Cardiac fibroblast (primary cell): ENCODE measurements at regions not wholly inside any gene's neighbourhood (a gene's known extent, or its start where the extent isn't known, plus 50 kb on each side); places are given as distances from the start of the nearest gene placed in this dataset.

Source experiments
- DNase-seq, 2 donors: peaks; one replicate each; pipeline versions ENCODE4 v3.0.0 to v3.0.0-alpha.2; 2010; ENCODE audit warnings: low read depth in 2 of 2
- H3K4me3 ChIP-seq, 2 donors: replicated peaks in 1 of 2; 1 replicate in 1 of 2; 2 replicates in 1 of 2; pipeline ENCODE4 v1.5.1; 2011; ENCODE audit warnings: low read depth in 2 of 2, low read length in 2 of 2, mild to moderate bottlenecking in 2 of 2, moderate library complexity in 1 of 2
- CTCF ChIP-seq: IDR thresholded peaks from one replicate; pipeline ENCODE4 v1.5.1; 2011; ENCODE audit warnings: low read depth, mild to moderate bottlenecking, low read length, inconsistent platforms

DNA sequence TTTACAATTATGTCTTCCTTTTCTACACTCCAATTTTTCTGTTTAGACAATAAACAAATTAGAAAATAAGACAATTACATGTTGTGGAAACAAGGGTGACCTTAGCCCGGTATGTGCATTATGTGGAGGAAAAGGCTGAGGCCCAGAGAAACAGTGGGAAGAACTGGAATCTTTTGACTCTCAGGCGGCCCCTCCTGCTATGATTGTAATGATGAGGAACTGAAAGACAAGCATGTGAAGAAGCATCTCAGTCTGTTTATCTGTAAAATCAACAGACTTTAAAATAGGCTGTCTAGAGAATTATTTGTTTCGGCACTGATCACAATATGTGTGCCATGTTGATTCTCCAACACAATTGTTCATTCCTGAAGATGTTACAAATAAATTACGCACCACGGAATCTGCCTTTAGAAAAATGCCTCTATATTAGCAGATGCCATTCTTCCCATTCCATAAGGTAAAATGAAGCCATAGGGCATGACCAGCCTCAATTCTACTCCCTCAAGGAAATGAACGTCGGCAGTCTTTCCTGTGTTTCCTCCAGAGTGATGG, 1201.6 kb upstream of the CITED2 start:
- no peak for DNase-seq
- TF ChIP-seq CTCF: no peak
- H3K4me3 ChIP-seq: no peak overlapping the region

GRCh38 chr6:140572867-140573266, 1198.4 kb upstream of the CITED2 start:
- H3K4me3 ChIP-seq: no peak overlapping the region
- DNase-seq: no peak
- no peak for TF ChIP-seq CTCF

GRCh38 chr6:140572129-140572528, 1197.7 kb upstream of the CITED2 start:
- no peak for TF ChIP-seq CTCF
- no peak overlapping the region for H3K4me3 ChIP-seq
- peak; percentile 95 for DNase-seq

DNA sequence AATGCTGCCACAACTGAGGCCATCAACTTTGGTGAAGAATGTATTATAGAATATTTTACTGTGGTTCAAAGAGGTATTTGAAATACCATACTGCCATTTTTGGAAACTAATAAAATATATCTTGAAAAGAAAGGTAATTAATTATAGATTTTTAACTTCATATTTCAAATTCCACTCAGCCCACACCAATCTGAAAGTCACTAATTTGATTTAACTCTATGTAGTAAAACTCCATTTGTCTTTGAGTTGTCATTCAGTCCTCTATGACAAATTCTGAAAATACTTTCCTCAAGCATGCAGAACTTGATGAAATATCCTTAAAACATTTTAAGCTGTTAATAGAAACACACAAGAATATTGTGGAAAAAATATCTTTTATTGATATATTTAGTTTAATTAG, 1196.7 kb upstream of the CITED2 start:
- TF ChIP-seq CTCF: no peak
- no peak overlapping the region for H3K4me3 ChIP-seq
- DNase-seq: no peak

GRCh38 chr6:140567466-140567865, 1193.0 kb upstream of the CITED2 start:
- DNase-seq: peak; percentile 30 to 35
- TF ChIP-seq CTCF: no peak
- no peak overlapping the region for H3K4me3 ChIP-seq

DNA sequence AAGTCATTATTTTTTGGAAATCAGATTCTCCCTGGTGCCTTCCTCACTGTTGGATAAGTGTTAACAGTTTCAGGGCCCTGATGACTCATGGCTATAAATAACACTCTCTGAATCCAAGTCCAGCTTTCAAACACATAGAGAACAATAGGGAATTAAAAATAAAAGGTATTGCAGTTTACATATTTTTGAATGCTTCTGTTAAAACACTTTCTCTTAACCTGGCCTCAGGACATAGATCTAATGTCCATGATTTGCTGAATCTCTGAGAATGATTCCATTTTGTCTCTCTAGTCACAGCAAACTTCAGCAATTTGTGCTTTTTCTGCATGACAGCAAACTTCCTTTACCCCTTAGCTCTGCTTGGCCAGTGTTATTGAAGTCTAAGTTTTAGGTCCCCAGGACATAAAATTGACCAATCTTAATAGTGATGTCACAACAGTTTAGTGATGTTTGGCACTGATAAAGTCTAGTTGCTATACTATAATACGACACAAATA, 1192.4 kb upstream of the CITED2 start:
- no peak for TF ChIP-seq CTCF
- no peak overlapping the region for H3K4me3 ChIP-seq
- DNase-seq: peak; percentile 69 to 72

GRCh38 chr6:140563728-140564127, 1189.3 kb upstream of the CITED2 start:
- H3K4me3 ChIP-seq: no peak overlapping the region
- no peak for DNase-seq
- no peak for TF ChIP-seq CTCF
